ENCODE measurements at regions not wholly inside any gene's neighbourhood (a gene's known extent, or its start where the extent isn't known, plus 50 kb on each side); places are given as distances from the start of the nearest gene placed in this dataset.

DNA sequence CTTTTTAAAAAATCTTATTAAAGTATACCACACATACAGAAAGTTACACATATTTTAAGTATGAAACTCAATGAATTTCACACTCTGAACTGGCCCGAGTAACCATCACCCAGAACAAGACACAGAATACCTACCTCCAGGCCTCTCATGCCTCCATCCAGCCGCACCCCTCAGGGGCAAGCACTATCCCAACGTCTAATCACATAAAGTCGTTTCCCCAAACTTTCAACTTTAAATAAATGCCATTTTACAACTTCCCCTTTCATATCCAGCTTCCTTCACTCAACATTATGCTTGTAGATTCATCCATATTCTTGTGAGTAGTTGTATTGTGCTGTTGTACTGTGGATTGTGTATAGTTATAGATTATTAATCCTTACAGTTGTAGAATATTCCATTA lies 539.1 kb downstream of the CD83 start:
- TF ChIP-seq, protein P1, sequence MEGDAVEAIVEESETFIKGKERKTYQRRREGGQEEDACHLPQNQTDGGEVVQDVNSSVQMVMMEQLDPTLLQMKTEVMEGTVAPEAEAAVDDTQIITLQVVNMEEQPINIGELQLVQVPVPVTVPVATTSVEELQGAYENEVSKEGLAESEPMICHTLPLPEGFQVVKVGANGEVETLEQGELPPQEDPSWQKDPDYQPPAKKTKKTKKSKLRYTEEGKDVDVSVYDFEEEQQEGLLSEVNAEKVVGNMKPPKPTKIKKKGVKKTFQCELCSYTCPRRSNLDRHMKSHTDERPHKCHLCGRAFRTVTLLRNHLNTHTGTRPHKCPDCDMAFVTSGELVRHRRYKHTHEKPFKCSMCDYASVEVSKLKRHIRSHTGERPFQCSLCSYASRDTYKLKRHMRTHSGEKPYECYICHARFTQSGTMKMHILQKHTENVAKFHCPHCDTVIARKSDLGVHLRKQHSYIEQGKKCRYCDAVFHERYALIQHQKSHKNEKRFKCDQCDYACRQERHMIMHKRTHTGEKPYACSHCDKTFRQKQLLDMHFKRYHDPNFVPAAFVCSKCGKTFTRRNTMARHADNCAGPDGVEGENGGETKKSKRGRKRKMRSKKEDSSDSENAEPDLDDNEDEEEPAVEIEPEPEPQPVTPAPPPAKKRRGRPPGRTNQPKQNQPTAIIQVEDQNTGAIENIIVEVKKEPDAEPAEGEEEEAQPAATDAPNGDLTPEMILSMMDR (IDR thresholded peaks at IDR 0.05): no peak
- H3K27ac ChIP-seq: peak overlapping the region in 2 of 10 donors; percentile 45 to 49
- no peaks in the 10 kb centered on the region for H3K9me3 ChIP-seq
- intact Hi-C loops (cut with DNase I): no loop called here
- ATAC-seq (no peak), DNase-seq (no peak)
- 64 to 72% methylated on average over 4 of the region's 4 CpGs for WGBS, 2 donors
- H3K4me1 ChIP-seq: peaks cover 0 to 41% (median 20%) of the 10 kb centered on the region in 9 donors
- H3K36me3 ChIP-seq: no peaks in the 10 kb centered on the region
- H3K27me3 ChIP-seq: no peaks in the 10 kb centered on the region
- no peak overlapping the region for H3K4me3 ChIP-seq

- intact Hi-C loops (cut with DNase I): no loop called here
- WGBS, 2 donors: 80 to 82% methylated on average over 2 of the region's 2 CpGs
- TF ChIP-seq, protein P1 (IDR thresholded peaks at IDR 0.05): no peak
These were observed 540.5 kb downstream of the CD83 start for GRCh38 chr6:14658030-14658429.

GRCh38 chr6:14658886-14659561 lies 541.5 kb downstream of the CD83 start:
- WGBS, 2 donors: 53 to 57% methylated on average over 6 of the region's 6 CpGs
- DNase-seq (no peak), ATAC-seq (no peak)
- no peaks in the 10 kb centered on the region for H3K27me3 ChIP-seq
- intact Hi-C loops (cut with DNase I): no loop called here
- TF ChIP-seq, protein P1 (IDR thresholded peaks at IDR 0.05): no peak
- no peaks in the 10 kb centered on the region for H3K36me3 ChIP-seq
- H3K4me3 ChIP-seq: no peak overlapping the region
- no peak overlapping the region for H3K27ac ChIP-seq
- no peaks in the 10 kb centered on the region for H3K9me3 ChIP-seq
- peaks cover 0 to 41% (median 20%) of the 10 kb centered on the region in 9 donors for H3K4me1 ChIP-seq

More at GRCh38 chr6:14658030-14658429, 540.5 kb downstream of the CD83 start:
- H3K4me3 ChIP-seq: no peak overlapping the region
- DNase-seq (no peak), ATAC-seq (no peak)
- H3K27me3 ChIP-seq: no peaks in the 10 kb centered on the region
- H3K4me1 ChIP-seq: peaks cover 0 to 41% (median 20%) of the 10 kb centered on the region in 9 donors
- no peaks in the 10 kb centered on the region for H3K9me3 ChIP-seq
- H3K27ac ChIP-seq: no peak overlapping the region
- no peaks in the 10 kb centered on the region for H3K36me3 ChIP-seq

DNA sequence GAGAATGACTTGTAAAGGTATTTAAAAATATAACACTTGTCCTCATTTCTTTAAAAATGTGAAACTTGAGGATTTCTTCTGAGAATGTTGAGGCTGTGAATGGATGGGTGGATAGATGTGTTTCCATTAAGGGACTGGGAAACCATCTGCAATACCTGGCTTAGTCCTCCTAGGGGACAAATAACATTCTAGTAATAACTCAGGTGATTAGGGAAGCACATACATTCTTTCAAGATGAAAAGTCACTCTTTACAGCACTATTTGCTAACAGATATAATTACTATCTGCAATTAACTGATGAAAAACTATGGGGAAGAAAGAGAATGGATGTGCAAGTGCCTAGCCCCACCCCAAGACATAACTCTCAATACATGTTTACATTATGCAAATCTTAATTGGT lies 542.3 kb downstream of the CD83 start:
- DNase-seq (no peak), ATAC-seq (no peak)

More for the DNA sequence above, 542.3 kb downstream of the CD83 start:
- H3K36me3 ChIP-seq: no peaks in the 10 kb centered on the region
- H3K4me3 ChIP-seq: no peak overlapping the region
- TF ChIP-seq, protein P1 (IDR thresholded peaks at IDR 0.05): no peak
- no peaks in the 10 kb centered on the region for H3K9me3 ChIP-seq
- intact Hi-C loops (cut with DNase I): no loop called here
- no peaks in the 10 kb centered on the region for H3K27me3 ChIP-seq
- H3K4me1 ChIP-seq: peaks cover 0 to 49% (median 20%) of the 10 kb centered on the region in 9 donors
- no peak overlapping the region for H3K27ac ChIP-seq
